Endothelial cell of umbilical vein (primary cell): ENCODE measurements at regions not wholly inside any gene's neighbourhood (a gene's known extent, or its start where the extent isn't known, plus 50 kb on each side); places are given as distances from the start of the nearest gene placed in this dataset.

Experiments used
- BruUV-seq: library from RNA; stranded (reverse); fragments of 400-500 nt; replicated peaks from 2 replicates; lab custom pipeline; 2021; lab: Mats Ljungman, UMichigan
- CTCF ChIA-PET: fragments of 300-600, 350-600 bp; sonication (Branson Sonifier 250); formaldehyde crosslinking; loops from one replicate; lab custom pipeline; 2021; ENCODE audit warnings: antibody characterized with exemption, inconsistent platforms; lab: Charles Lee
- POLR2A ChIA-PET: fragments of 300-600, 350-600 bp; sonication (Branson Sonifier 250); formaldehyde crosslinking; loops from one replicate; lab custom pipeline; 2021; ENCODE audit warnings: antibody characterized with exemption, inconsistent platforms; lab: Charles Lee
- DNase-seq: peaks from one replicate; pipeline ENCODE4 v3.0.0-alpha.2; 2011; ENCODE audit warnings: low read depth, low spot score
- FAIRE-seq: peaks from 2 replicates; lab custom pipeline; 2011; peaks lifted over from hg19 to GRCh38; lab: Jason Lieb, UNC
- H2AFZ ChIP-seq: 2 replicates; pipeline ENCODE4 v1.6.0; 2012; ENCODE audit warnings: low read depth, low read length, control low read depth, inconsistent platforms
- H3K27ac ChIP-seq: 2 replicates; pipeline ENCODE4 v1.5.1; 2011; ENCODE audit warnings: low read depth, mild to moderate bottlenecking, control low read depth, low read length, moderate library complexity; ENCODE audit not compliant: insufficient read depth
- H3K27me3 ChIP-seq, 2 experiments: 2 replicates each; pipeline versions ENCODE4 v1.6.0 to v1.6.1; 2011; ENCODE audit warnings: low read length in 2 of 2, mixed read lengths in 1 of 2; ENCODE audit not compliant: control insufficient read depth in 2 of 2, insufficient read depth in 2 of 2
- H3K36me3 ChIP-seq, 2 experiments: 2 replicates in 1 of 2; 3 replicates in 1 of 2; pipeline ENCODE4 v1.5.1; 2011; ENCODE audit warnings: low read length in 2 of 2, mild to moderate bottlenecking in 1 of 2, moderate library complexity in 1 of 2; ENCODE audit not compliant: control insufficient read depth in 2 of 2, insufficient read depth in 2 of 2; ENCODE audit errors: extremely low read depth in 1 of 2
- H3K4me1 ChIP-seq: 3 replicates; pipeline ENCODE4 v1.5.1; 2011; ENCODE audit warnings: mild to moderate bottlenecking, low read length; ENCODE audit not compliant: control insufficient read depth, insufficient read depth; ENCODE audit errors: extremely low read depth
- H3K4me2 ChIP-seq: 2 replicates; pipeline ENCODE4 v1.6.1; 2011; ENCODE audit warnings: low read length, control low read depth, mixed read lengths; ENCODE audit not compliant: insufficient read depth
- H3K4me3 ChIP-seq, 3 experiments: fragments of 200-600 bp in 1 of 3; sonication (generic), shearing (Covaris generic) in 1 of 3; replicated peaks in 1 of 3; 2 replicates each; pipeline ENCODE4 v1.5.1; 2011 to 2016; ENCODE audit warnings: control low read depth in 3 of 3, low read length in 3 of 3, mild to moderate bottlenecking in 2 of 3, inconsistent platforms in 1 of 3, low read depth in 1 of 3, moderate library complexity in 1 of 3; ENCODE audit not compliant: insufficient read depth in 1 of 3
- H3K79me2 ChIP-seq: 2 replicates; pipeline ENCODE4 v1.6.0; 2012; ENCODE audit warnings: low read length, inconsistent platforms; ENCODE audit not compliant: control insufficient read depth, insufficient read depth
- H3K9ac ChIP-seq: replicated peaks from 2 replicates; pipeline ENCODE3; 2011; ENCODE audit warnings: low read length, control low read depth; ENCODE audit not compliant: insufficient read depth; ENCODE audit errors: extremely low read depth
- H3K9me1 ChIP-seq: replicated peaks from 3 replicates; pipeline ENCODE4 v1.6.0; 2011; ENCODE audit warnings: mild to moderate bottlenecking, low read length; ENCODE audit not compliant: control insufficient read depth, insufficient read depth; ENCODE audit errors: extremely low read depth
- H3K9me3 ChIP-seq: replicated peaks from 2 replicates; pipeline ENCODE4 v1.5.1; 2012; ENCODE audit warnings: low read length, inconsistent platforms; ENCODE audit not compliant: control insufficient read depth, insufficient read depth
- H4K20me1 ChIP-seq: replicated peaks from 2 replicates; pipeline ENCODE3; 2011; ENCODE audit warnings: mild to moderate bottlenecking, low read length; ENCODE audit not compliant: control insufficient read depth, insufficient read depth; ENCODE audit errors: extremely low read depth
- EZH2 ChIP-seq: IDR thresholded peaks from 2 replicates; pipeline ENCODE4 v1.6.1; 2012; ENCODE audit warnings: borderline replicate concordance, low read depth, mild to moderate bottlenecking, moderate library complexity, low read length, inconsistent platforms; ENCODE audit not compliant: severe bottlenecking
- FOS ChIP-seq: IDR thresholded peaks from 2 replicates; pipeline ENCODE4 v1.6.1; 2011; ENCODE audit warnings: mild to moderate bottlenecking, low read length, moderate library complexity, borderline replicate concordance; ENCODE audit not compliant: insufficient read depth
- GATA2 ChIP-seq: IDR thresholded peaks from 2 replicates; pipeline ENCODE4 v1.7.0; 2011; ENCODE audit warnings: low read depth, mild to moderate bottlenecking, moderate library complexity, mixed read lengths, low read length; ENCODE audit not compliant: insufficient read length, insufficient read depth
- JUN ChIP-seq: IDR thresholded peaks from 2 replicates; pipeline ENCODE4 v1.6.1; 2011; ENCODE audit warnings: borderline replicate concordance, low read depth; ENCODE audit not compliant: insufficient read length, insufficient read depth
- MYC ChIP-seq: IDR thresholded peaks from one replicate; pipeline ENCODE4 v1.6.1; 2011; ENCODE audit warnings: mild to moderate bottlenecking, low read depth, low read length
- POLR2A ChIP-seq: IDR thresholded peaks from 2 replicates; pipeline ENCODE4 v1.6.1; 2012; ENCODE audit warnings: low read depth, mild to moderate bottlenecking, control low read depth, low read length
- POLR2AphosphoS5 ChIP-seq: IDR thresholded peaks from 2 replicates; pipeline ENCODE4 v1.6.1; 2012; ENCODE audit warnings: low read depth, mild to moderate bottlenecking, control low read depth, low read length, moderate library complexity; ENCODE audit not compliant: insufficient read depth
- dilution Hi-C: fragments of 300-500 bp; cut with MboI; formaldehyde crosslinking; loops from one replicate; pipeline ENCODE4 v1.15.0; 2019; ENCODE audit warnings: low sequenced_read_pairs; ENCODE audit not compliant: extremely low pct_ligation_motif_present
- intact Hi-C: fragments of 100-400 bp; cut with micrococcal nuclease; formaldehyde crosslinking; loops from one replicate; pipeline ENCODE4 v1.10.0; 2022
- TF ChIP-seq, protein P1 (sequence below): IDR thresholded peaks from 2 replicates; pipeline ENCODE4 v1.6.1; 2011; ENCODE audit not compliant: insufficient read depth, insufficient read length
- TF ChIP-seq, protein P2 (sequence below), 2 donors: IDR thresholded peaks; 1 replicate in 1 of 2; 2 replicates in 1 of 2; pipeline ENCODE4 v1.5.1; 2011; ENCODE audit warnings: low read length in 2 of 2, mild to moderate bottlenecking in 2 of 2, moderate library complexity in 2 of 2, control low read depth in 1 of 2, inconsistent platforms in 1 of 2, low read depth in 1 of 2; ENCODE audit not compliant: insufficient read depth in 1 of 2; ENCODE audit errors: extremely low read depth in 1 of 2

DNA sequence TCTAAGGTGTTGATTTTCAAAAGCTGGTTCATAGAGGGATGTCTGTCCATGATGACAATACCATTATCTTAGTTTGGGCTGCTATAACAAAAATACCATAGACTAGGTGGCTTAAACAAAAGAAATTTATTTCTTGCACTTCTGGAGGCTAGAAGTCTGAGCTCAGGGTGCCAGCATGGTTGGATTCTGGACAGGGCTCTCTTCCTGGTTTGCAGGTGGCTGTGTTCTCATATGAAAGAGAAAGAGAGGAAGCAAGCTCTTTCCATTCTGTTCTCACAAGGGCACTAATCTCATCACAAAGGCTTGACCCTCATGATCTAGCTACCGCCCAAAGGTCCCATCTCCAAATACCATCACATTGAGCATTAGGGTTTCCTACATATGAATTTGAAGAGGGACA is 144.5 kb upstream of the SLC24A3 start:
- CTCF ChIA-PET = no interaction called here
- Histone ChIP-seq H2AFZ (no peak overlapping the region), H3K27ac (no peak overlapping the region), H3K36me3 (no peaks in the 10 kb centered on the region), H3K27me3 (no peaks in the 10 kb centered on the region), H3K9me3 (peaks cover 6% of the 10 kb centered on the region), H3K4me2 (no peak overlapping the region), H3K4me3 (no peak overlapping the region), H3K9ac (no peak overlapping the region), H3K9me1 (no peaks in the 10 kb centered on the region), H3K79me2 (no peaks in the 10 kb centered on the region), H4K20me1 (no peaks in the 10 kb centered on the region), H3K4me1 (no peaks in the 10 kb centered on the region)
- intact Hi-C loops = no loop called here
- no TSS peak for BruUV-seq
- POLR2A ChIA-PET = no interaction called here
- DNase-seq (no peak), FAIRE-seq (no peak)
- dilution Hi-C loops = no loop called here
- TF ChIP-seq POLR2A (no peak), FOS (no peak), EZH2 (no peak), JUN (no peak), MYC (no peak)
- TF ChIP-seq, protein P1, sequence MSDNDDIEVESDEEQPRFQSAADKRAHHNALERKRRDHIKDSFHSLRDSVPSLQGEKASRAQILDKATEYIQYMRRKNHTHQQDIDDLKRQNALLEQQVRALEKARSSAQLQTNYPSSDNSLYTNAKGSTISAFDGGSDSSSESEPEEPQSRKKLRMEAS = no peak
- TF ChIP-seq, protein P2, sequence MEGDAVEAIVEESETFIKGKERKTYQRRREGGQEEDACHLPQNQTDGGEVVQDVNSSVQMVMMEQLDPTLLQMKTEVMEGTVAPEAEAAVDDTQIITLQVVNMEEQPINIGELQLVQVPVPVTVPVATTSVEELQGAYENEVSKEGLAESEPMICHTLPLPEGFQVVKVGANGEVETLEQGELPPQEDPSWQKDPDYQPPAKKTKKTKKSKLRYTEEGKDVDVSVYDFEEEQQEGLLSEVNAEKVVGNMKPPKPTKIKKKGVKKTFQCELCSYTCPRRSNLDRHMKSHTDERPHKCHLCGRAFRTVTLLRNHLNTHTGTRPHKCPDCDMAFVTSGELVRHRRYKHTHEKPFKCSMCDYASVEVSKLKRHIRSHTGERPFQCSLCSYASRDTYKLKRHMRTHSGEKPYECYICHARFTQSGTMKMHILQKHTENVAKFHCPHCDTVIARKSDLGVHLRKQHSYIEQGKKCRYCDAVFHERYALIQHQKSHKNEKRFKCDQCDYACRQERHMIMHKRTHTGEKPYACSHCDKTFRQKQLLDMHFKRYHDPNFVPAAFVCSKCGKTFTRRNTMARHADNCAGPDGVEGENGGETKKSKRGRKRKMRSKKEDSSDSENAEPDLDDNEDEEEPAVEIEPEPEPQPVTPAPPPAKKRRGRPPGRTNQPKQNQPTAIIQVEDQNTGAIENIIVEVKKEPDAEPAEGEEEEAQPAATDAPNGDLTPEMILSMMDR (IDR thresholded peaks at IDR 0.05; ENCODE audit: extremely low read depth in 1 of 2, insufficient read depth in 1 of 2, low read depth in 1 of 2, low read length in 2 of 2) = no peak

DNA sequence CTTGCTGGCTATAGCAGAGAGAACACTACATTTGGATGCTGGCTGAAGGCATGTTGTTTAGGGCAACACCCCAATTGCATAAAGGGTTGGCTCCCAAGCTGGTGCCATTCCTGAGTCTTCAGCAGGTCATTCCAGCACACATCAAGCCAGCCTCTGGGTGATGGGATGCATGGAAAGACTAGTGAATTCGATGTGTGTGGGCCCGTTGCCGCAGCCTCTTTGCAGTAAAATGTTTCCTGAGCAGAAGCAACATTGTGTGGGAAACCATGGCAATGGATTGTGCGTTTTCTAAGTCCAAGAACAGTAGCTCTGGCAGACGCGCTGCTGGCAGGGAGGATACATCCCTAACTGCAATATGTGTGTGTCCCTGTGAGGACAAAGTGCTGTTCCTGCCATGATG is 142.4 kb upstream of the SLC24A3 start:
- no peak overlapping the region for H3K4me3 ChIP-seq
- ChIA-PET POLR2A (no interaction called here), CTCF (no interaction called here)
- no peaks in the 10 kb centered on the region for H3K79me2 ChIP-seq
- FAIRE-seq = no peak
- DNase-seq = no peak
- H3K9me1 ChIP-seq = no peaks in the 10 kb centered on the region
- H3K27me3 ChIP-seq = no peaks in the 10 kb centered on the region
- H3K36me3 ChIP-seq = no peaks in the 10 kb centered on the region
- dilution Hi-C loops = no loop called here
- H3K9me3 ChIP-seq = peaks cover 4% of the 10 kb centered on the region
- no peaks in the 10 kb centered on the region for H4K20me1 ChIP-seq
- TF ChIP-seq JUN = no peak
- TF ChIP-seq, protein P2 (IDR thresholded peaks at IDR 0.05; ENCODE audit: extremely low read depth in 1 of 2, insufficient read depth in 1 of 2, low read depth in 1 of 2, low read length in 2 of 2) = no peak
- no peak for TF ChIP-seq EZH2
- no peak for TF ChIP-seq FOS
- TF ChIP-seq, protein P1 = no peak
- TF ChIP-seq POLR2A = no peak
- TF ChIP-seq MYC = no peak
- no peak for TF ChIP-seq POLR2AphosphoS5
- TF ChIP-seq GATA2 = no peak
- H3K4me1 ChIP-seq = no peaks in the 10 kb centered on the region
- H3K4me2 ChIP-seq = no peak overlapping the region
- H3K9ac ChIP-seq = no peak overlapping the region
- no peak overlapping the region for H2AFZ ChIP-seq
- no TSS peak for BruUV-seq
- H3K27ac ChIP-seq = no peak overlapping the region
- intact Hi-C loops = no loop called here
